GM21381 (cell line): ENCODE measurements at regions not wholly inside any gene's neighbourhood (a gene's known extent, or its start where the extent isn't known, plus 50 kb on each side); places are given as distances from the start of the nearest gene placed in this dataset.
"Not testable (repeated sequence)": the region's sequence is repeated elsewhere in the genome, so short reads cannot be mapped to it uniquely, and the experiment has no call there.

Experiments used
- ATAC-seq: cut with Tn5 transposase; IDR thresholded peaks from one replicate; pipeline ENCODE4 v1.9.1; 2021; ENCODE audit warnings: mild to moderate bottlenecking, moderate library complexity; ENCODE audit not compliant: unreplicated experiment

- no peak for ATAC-seq
Observed at GRCh38 chr6:112575309-112575834, 228.2 kb downstream of the RFPL4B start.

GRCh38 chr6:112576423-112576822 is 229.3 kb downstream of the RFPL4B start:
- ATAC-seq = no peak

- ATAC-seq = no peak
Observed at GRCh38 chr6:112579601-112580000, 232.5 kb downstream of the RFPL4B start.

- ATAC-seq = no peak
Observed at GRCh38 chr6:112581015-112581414, 233.9 kb downstream of the RFPL4B start.

GRCh38 chr6:112590326-112590725 is 243.2 kb downstream of the RFPL4B start:
- no peak for ATAC-seq

- no peak for ATAC-seq
Observed at GRCh38 chr6:112591329-112591728, 244.2 kb downstream of the RFPL4B start.

GRCh38 chr6:112592159-112592558 is 245.0 kb downstream of the RFPL4B start:
- ATAC-seq = no peak

GRCh38 chr6:112594886-112595594 is 247.9 kb downstream of the RFPL4B start:
- no peak for ATAC-seq

GRCh38 chr6:112595841-112596240 is 248.7 kb downstream of the RFPL4B start:
- no peak for ATAC-seq

- ATAC-seq = no peak
Observed at GRCh38 chr6:112597176-112597575, 250.0 kb downstream of the RFPL4B start.

GRCh38 chr6:112600168-112600567 is 253.0 kb downstream of the RFPL4B start:
- ATAC-seq = no peak

GRCh38 chr6:112603726-112604125 is 256.6 kb downstream of the RFPL4B start:
- no peak for ATAC-seq

GRCh38 chr6:112606656-112607435 is 259.7 kb downstream of the RFPL4B start:
- no peak for ATAC-seq

- not testable (repeated sequence) for ATAC-seq
Observed at GRCh38 chr6:112608925-112609324, 261.8 kb downstream of the RFPL4B start.

GRCh38 chr6:112613410-112613809 is 266.3 kb downstream of the RFPL4B start:
- ATAC-seq = no peak

GRCh38 chr6:112618849-112619248 is 271.7 kb downstream of the RFPL4B start:
- no peak for ATAC-seq

GRCh38 chr6:112620812-112621569 is 273.9 kb downstream of the RFPL4B start:
- peak; percentile 57 for ATAC-seq

- ATAC-seq = no peak
Observed at GRCh38 chr6:112622036-112622435, 274.9 kb downstream of the RFPL4B start.

GRCh38 chr6:112626468-112627082 is 279.4 kb downstream of the RFPL4B start:
- peak; percentile 75 for ATAC-seq

GRCh38 chr6:112634376-112634775 is 287.2 kb downstream of the RFPL4B start:
- no peak for ATAC-seq
